Heart right ventricle (tissue), 16 donors: ENCODE measurements at regions not wholly inside any gene's neighbourhood (a gene's known extent, or its start where the extent isn't known, plus 50 kb on each side); places are given as distances from the start of the nearest gene placed in this dataset.

ENCODE experiments used
- ATAC-seq, 8 donors: fragments of 200-7000 bp; cut with Tn5 transposase; one replicate each; pipeline ENCODE4 v1.9.1; 2020; ENCODE audit warnings: mild to moderate bottlenecking in 8 of 8, moderate library complexity in 8 of 8, moderate number of reproducible peaks in 1 of 8
- DNase-seq, 2 donors: peaks; one replicate each; pipeline ENCODE4 v3.0.0-alpha.2; 2020
- H3K27ac ChIP-seq, 10 donors: fragments of 200-600 bp; sonication (generic) in 2 of 10; one replicate each; pipeline versions ENCODE4 v1.5.0 to v1.8.0; 2020 to 2022; ENCODE audit warnings: mild to moderate bottlenecking in 3 of 10
- H3K27me3 ChIP-seq, 7 donors: fragments of 200-600 bp; one replicate each; pipeline ENCODE4 v1.8.0; 2021 to 2022; ENCODE audit warnings: mild to moderate bottlenecking in 2 of 7
- H3K36me3 ChIP-seq, 9 donors: fragments of 200-600 bp; sonication (generic) in 1 of 9; one replicate each; pipeline versions ENCODE4 v1.5.0 to v1.8.0; 2020 to 2022; ENCODE audit warnings: mild to moderate bottlenecking in 2 of 9
- H3K4me1 ChIP-seq, 9 donors: fragments of 200-600 bp; sonication (generic) in 1 of 9; one replicate each; pipeline versions ENCODE4 v1.5.0 to v1.8.0; 2020 to 2022; ENCODE audit warnings: mild to moderate bottlenecking in 4 of 9
- H3K4me3 ChIP-seq, 10 donors: fragments of 200-600 bp; sonication (generic) in 2 of 10; one replicate each; pipeline versions ENCODE4 v1.5.0 to v1.8.0; 2020 to 2022; ENCODE audit warnings: mild to moderate bottlenecking in 7 of 10, moderate library complexity in 2 of 10
- H3K9me3 ChIP-seq, 11 donors: fragments of 200-600 bp in 10 of 11; sonication (generic) in 2 of 11; one replicate each; pipeline versions ENCODE4 v1.5.0 to v1.8.0; 2013 to 2022; ENCODE audit warnings: mild to moderate bottlenecking in 2 of 11, control low read depth in 1 of 11, moderate library complexity in 1 of 11
- WGBS, 2 donors: extraction: QIAGEN DNeasy Blood & Tissue Kit; methylation state at CpG; one replicate each; pipeline ENCODE4 v1.1.7; 2013; ENCODE audit warnings: inconsistent platforms in 1 of 2; 5-methylcytosine and 5-hydroxymethylcytosine counted together
- intact Hi-C, 10 donors: fragments of 100-400 bp; cut with DNase I; formaldehyde crosslinking; loops; one replicate each; pipeline versions ENCODE4 v1.11.1 to v1.14.2; 2022
- TF ChIP-seq, protein P1 (sequence below), 9 donors: fragments of 200-600 bp; sonication (generic) in 2 of 9; IDR thresholded peaks; one replicate each; pipeline versions ENCODE4 v1.5.0 to v1.8.0; 2021 to 2022; ENCODE audit warnings: antibody characterized with exemption in 9 of 9, mild to moderate bottlenecking in 5 of 9, moderate library complexity in 1 of 9
- donor health status: Arrhythmogenic right ventricular cardiomyopathy.
- donor health status: ischemic (EF 13 %, LVEDD 7.1; RV severe dilation, severe dysfunction).
- donor health status: healthy with polysubstance abuse.
- donor health status: DM: no; HTN: yes; CAD: no.
- donor health status: DM: no; HTN: no; CAD: no.
- donor health status: ischemic (EF 25% LVEDD 6.9; RV normal size, moderate dysfunction).
- donor health status: ischemic (EF 25% LVEDD 5.7; RV mildly dilated, moderate dysfunction).
- donor health status: healthy.
- donor health status: DM: yes; HTN: yes; CAD: no.
- donor health status: Ischemic cardiomyopathy.
- donor health status: ischemic (EF 35%, LVEDD 5.7; RV mildly dilated, moderate dysfunction).
- donor health status: nonischemic (EF 11% LVEDD 7.7; RV severe dilation, severe dysfunction).
- donor health status: DM: yes; HTN: yes; CAD: no.
- donor health status: PGD.
- donor health status: ischemic (EF 29% LVEDD 5.4; RV normal size, mild dysfunction).
- donor health status: nonischemic (EF 23%, LVEDD 6.1; RV moderate dilation, normal function).

DNA sequence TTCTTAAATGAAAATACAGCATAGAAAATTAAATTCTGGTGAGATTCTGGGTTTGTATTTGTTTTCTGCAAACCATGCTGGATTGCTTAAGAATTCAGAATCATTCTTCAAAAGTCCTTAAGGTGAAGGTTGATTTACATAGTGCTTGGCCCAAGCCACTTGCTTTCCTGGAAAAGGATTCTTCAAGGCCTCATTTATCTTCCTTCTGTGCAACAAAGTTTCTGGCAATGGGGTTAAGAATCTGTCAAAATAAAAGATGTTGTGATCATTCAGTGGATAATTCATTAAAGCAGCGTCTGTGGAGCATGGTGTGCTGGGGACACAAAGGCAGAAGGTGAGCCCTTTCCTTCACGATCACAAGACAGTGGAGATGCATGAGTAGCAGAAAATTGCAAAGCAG lies 351.9 kb downstream of the GALR1 start:
- TF ChIP-seq, protein P1, sequence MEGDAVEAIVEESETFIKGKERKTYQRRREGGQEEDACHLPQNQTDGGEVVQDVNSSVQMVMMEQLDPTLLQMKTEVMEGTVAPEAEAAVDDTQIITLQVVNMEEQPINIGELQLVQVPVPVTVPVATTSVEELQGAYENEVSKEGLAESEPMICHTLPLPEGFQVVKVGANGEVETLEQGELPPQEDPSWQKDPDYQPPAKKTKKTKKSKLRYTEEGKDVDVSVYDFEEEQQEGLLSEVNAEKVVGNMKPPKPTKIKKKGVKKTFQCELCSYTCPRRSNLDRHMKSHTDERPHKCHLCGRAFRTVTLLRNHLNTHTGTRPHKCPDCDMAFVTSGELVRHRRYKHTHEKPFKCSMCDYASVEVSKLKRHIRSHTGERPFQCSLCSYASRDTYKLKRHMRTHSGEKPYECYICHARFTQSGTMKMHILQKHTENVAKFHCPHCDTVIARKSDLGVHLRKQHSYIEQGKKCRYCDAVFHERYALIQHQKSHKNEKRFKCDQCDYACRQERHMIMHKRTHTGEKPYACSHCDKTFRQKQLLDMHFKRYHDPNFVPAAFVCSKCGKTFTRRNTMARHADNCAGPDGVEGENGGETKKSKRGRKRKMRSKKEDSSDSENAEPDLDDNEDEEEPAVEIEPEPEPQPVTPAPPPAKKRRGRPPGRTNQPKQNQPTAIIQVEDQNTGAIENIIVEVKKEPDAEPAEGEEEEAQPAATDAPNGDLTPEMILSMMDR (IDR thresholded peaks at IDR 0.05) = no peak
- Histone ChIP-seq H3K4me3 (no peak overlapping the region), H3K27me3 (no peaks in the 10 kb centered on the region), H3K36me3 (no peaks in the 10 kb centered on the region), H3K9me3 (no peaks in the 10 kb centered on the region), H3K4me1 (no peaks in the 10 kb centered on the region), H3K27ac (no peak overlapping the region)
- WGBS, 2 donors = 66 to 77% methylated on average over 2 of the region's 2 CpGs
- DNase-seq (no peak), ATAC-seq (no peak)
- intact Hi-C loops = no loop called here

DNA sequence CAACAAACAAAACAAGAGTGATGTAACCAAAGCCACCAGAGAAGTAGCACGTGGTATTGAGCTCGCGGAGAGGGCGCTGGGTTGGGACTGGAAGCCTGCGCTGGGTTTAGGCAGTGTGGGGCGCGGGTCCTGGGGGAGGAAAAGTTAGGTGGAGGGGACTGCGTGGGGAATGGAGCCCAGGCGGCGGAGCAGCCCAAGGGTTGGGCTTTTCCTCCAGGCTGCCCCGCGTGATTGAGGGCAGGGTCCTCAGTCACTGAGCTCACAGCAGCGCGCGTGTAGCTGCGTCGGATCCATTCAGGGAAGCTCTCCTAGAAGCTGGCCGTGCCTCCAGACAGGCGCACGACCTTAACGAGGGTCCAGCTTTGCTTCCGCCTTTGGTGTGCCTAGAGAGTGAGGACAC lies 357.4 kb downstream of the GALR1 start:
- Histone ChIP-seq H3K27ac (no peak overlapping the region), H3K9me3 (no peaks in the 10 kb centered on the region), H3K4me3 (no peak overlapping the region), H3K36me3 (no peaks in the 10 kb centered on the region), H3K27me3 (no peaks in the 10 kb centered on the region), H3K4me1 (no peaks in the 10 kb centered on the region)
- TF ChIP-seq, protein P1 (IDR thresholded peaks at IDR 0.05) = no peak
- ATAC-seq (no peak), DNase-seq (no peak)
- intact Hi-C loops = no loop called here
- WGBS, 2 donors = 89 to 93% methylated on average over 22 of the region's 22 CpGs

GRCh38 chr18:77608807-77609206 lies 359.2 kb downstream of the GALR1 start:
- TF ChIP-seq, protein P1 (IDR thresholded peaks at IDR 0.05) = no peak
- intact Hi-C loops = no loop called here
- H3K27me3 ChIP-seq = peaks cover 0 to 8% (median 0%) of the 10 kb centered on the region in 7 donors
- H3K36me3 ChIP-seq = no peaks in the 10 kb centered on the region
- no peak overlapping the region for H3K4me3 ChIP-seq
- WGBS, 2 donors = 90 to 96% methylated on average over 10 of the region's 10 CpGs
- no peak overlapping the region for H3K27ac ChIP-seq
- H3K9me3 ChIP-seq = no peaks in the 10 kb centered on the region
- DNase-seq = no peak
- no peak for ATAC-seq
- H3K4me1 ChIP-seq = no peaks in the 10 kb centered on the region

DNA sequence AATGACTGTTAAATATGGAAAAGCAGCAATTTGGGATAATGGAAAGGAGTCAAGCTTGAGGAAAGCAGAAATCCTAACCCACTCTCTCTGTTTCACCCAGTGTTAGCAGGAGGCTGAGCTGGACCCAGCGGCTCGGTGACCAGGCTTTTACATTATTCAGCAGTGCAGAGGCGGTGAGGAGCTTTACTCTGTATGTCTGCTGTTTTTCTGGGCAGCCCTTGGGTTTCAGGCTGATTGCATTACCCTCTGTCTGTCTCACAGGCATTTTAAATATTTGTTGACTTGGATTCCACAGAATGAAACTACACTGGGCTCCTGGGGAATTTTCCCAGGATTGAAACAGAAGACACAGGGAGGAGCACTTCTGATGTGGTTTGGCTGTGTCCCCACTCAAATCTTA lies 368.0 kb downstream of the GALR1 start:
- TF ChIP-seq, protein P1 (IDR thresholded peaks at IDR 0.05) = no peak
- no peak for DNase-seq
- no peak overlapping the region for H3K4me3 ChIP-seq
- intact Hi-C loops = no loop called here
- H3K27ac ChIP-seq = no peak overlapping the region
- peaks cover 0 to 8% (median 0%) of the 10 kb centered on the region in 7 donors for H3K27me3 ChIP-seq
- WGBS, 2 donors = 71 to 84% methylated on average over 3 of the region's 3 CpGs
- H3K4me1 ChIP-seq = peaks cover 0 to 4% (median 0%) of the 10 kb centered on the region in 9 donors
- H3K9me3 ChIP-seq = no peaks in the 10 kb centered on the region
- peak in 1 of 8 donors; percentile 44 for ATAC-seq
- no peaks in the 10 kb centered on the region for H3K36me3 ChIP-seq
